Hematopoietic multipotent progenitor cell treated with erythropoietin and hydrocortisone succinate and interleukin-3 and kit ligand, for 8 days (in vitro differentiated cells): ENCODE measurements at regions not wholly inside any gene's neighbourhood (a gene's known extent, or its start where the extent isn't known, plus 50 kb on each side); places are given as distances from the start of the nearest gene placed in this dataset.
A peak's percentile ranks its signal among the peaks of the same experiment; 100 is the strongest.
"Not testable (repeated sequence)": the region's sequence is repeated elsewhere in the genome, so short reads cannot be mapped to it uniquely, and the experiment has no call there.

Experiments used
- DNase-seq: peaks from one replicate; pipeline ENCODE4 v3.0.0-alpha.2; 2015

DNA sequence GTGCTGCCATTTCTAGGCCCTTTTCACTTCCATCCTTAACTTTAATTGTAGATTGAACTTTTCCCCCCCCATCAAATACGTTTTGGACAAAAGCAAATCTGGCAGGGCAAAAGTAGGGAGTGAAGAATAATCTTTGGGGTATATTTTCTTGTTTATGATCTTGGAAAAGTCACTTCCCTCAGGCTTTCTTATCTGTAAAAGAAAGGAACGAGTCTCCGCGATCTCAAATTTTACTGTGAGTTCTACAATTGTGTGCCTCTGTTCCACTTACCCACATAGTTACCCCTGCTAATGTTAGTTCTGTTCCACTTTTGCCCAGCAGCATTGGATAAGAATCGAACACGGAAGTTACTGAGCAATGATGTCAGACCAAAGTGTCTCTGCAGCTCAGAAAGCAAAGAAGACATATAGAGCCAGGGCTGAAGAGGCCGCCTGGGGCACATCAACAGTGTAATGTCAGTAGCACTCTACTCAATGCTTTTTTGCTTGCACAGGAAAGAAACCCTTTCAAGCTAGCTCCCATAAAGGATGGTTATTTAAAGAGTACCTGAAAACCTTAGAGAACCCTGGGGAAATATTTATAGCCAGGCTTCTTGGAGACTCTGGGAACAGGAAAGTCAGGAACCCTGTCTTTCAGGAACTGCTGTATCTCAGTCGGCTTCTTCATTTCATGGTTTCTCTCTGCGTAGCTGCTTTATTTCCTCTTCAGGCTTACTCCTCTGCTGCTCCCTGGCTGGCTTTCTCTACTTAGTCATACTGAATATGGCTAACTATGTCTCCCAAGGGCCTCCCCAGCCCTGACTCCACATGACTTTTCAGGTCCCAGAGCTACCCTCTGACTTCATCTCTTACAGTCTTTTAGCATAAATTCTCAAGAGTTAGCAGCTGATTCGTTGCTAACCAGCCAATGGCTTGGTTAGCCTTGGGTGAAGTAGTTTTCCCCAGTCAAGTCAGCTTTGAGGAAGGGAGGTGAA is 123.7 kb upstream of the FAM3C start:
- no peak for DNase-seq

- no peak for DNase-seq
Measured at GRCh38 chr7:121517591-121517990, 121.5 kb upstream of the FAM3C start.

- DNase-seq: no peak
Measured at GRCh38 chr7:121516821-121517220, 120.7 kb upstream of the FAM3C start.

DNA sequence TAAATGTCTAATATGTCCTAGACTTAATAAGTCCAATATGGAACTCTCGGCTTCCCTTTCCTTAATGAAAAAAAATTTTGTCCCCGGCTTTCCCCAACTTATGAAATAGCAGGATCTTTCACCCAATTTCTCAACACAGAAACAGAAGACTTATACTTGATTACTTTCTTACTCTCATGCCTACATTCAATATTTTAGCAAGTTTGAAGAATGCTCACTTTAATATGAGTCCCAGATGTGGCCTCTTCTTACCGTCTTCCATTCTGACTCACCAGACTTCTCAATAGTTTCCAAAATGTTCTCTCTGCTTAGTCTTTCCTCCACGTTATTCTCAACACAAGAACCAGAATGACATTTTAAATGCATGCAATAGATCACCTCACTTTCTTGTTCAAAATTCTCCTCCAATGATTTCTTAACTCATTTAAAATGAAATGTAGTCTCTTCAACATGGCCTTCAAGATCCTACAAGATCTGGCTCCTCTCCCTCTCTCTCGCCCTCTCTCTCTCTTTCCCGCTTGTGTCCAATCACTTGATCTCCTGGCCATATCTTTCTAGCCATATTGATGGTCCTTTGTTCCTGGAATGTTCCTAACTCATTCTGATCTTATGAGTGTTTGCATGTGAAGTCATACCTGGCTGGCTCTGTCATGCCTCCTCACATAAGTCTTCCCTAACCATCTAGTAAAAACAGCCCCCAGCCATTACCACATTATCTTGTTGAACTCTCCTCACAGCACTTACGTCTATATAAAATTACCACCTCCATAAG is 119.7 kb upstream of the FAM3C start:
- no peak for DNase-seq

DNA sequence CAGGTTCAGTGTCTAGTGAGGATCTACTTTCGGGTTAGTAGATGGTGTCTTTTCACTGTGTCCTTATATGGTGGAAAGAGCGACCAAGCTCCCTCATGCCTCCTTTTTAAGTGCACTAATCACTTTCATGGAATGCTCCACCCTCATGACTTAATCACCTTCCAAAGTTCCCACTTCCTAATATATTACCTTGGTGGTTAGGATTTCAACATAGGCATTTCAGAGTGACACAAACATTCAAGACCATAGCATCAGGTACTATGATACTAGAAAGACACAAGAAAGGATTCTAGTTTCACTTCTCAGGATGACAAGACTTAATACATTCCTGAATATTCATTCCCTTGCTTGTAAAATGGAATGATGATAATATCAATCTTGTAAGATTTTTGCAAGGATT is 119.1 kb upstream of the FAM3C start:
- DNase-seq: no peak

GRCh38 chr7:121513105-121513504 is 117.0 kb upstream of the FAM3C start:
- no peak for DNase-seq

GRCh38 chr7:121510858-121511482 is 114.9 kb upstream of the FAM3C start:
- no peak for DNase-seq

- peak; percentile 3 for DNase-seq
Measured at GRCh38 chr7:121510302-121510701, 114.2 kb upstream of the FAM3C start.

DNA sequence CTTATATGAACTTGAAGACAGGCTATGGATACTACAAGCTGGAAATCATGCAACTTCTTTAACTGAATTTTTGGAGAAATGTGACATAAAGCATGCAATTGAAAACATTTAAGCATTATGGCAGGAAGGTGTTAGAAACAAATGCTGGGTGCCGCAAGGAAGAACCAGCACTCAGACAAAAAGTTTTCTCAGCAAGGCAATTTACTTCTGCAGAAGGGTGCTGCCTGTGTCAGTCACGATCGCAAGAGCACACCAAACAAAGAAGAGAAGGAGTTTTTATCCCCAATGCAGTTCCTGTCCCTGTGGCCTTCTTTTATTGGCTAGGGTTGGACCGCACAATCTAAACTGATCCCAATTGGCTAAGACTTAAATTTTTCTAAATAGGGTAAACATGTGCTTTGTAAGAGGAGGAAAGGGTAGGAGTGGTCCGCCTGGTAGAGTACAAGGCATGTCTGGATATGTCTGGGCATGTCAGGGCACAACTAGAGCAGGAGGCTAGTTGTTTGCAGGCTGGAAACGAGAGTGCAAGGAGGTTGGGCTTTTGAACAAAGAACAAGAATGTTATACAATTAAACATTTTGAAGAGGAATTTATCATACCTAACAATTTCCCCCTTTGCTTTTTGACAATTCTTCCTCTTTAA is 109.6 kb upstream of the FAM3C start:
- DNase-seq: no peak

DNA sequence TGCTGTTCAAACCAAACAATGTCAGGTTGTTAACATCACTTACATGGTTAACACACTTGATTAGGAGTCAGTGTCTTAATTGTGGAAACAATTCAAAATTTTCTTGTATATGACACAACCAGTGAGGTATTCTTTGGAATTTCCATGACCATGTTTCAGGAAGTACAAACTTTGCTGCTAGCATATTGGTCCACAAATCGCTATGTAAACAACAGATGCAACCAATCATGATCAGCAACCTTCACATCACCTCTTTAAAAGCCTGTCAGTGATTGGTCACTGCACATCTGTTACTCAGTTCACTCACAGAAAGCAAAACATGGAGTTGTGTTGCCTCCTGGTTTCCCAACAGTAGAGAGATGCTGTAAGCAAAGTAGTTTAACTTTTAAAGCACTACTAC is 108.9 kb upstream of the FAM3C start:
- DNase-seq: no peak

DNA sequence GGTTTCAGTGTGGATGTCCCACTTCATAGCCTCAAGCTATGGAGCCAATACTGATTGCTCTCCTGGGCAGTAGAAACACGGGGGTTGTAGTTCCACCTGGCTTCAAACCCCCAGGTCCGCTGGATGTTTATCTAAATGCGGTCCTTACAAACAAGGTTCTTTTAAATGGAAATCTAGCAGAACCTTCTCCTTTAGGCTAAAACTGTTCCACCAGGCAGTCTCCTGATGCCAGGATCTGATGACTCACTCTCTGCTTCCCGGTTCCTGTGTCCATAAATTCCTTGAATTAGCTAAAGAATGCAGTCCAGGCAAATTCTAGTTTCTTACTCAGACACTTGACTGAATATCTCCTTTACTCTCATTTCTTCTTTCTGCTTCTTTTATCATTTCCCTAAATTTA is 108.4 kb upstream of the FAM3C start:
- DNase-seq: no peak

DNA sequence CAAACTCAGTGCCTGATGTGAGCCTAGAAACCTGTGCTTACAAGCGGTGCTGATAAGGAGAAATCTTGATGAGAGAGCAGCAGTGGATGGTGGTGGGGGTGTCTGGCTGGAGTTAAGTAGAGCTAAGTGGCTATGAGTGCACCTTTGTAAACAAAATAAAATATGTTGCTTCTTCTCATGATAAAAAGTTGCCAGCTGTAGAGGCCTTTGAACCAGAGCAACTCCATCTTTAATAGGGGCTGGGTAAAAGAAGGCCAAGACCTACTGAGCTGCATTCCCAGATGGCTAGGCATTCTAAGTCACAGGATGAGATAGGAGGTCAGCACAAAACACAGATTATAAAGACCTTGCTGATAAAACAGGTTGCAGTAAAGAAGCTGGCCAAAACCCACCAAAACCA is 107.6 kb upstream of the FAM3C start:
- no peak for DNase-seq

GRCh38 chr7:121503039-121503438 is 106.9 kb upstream of the FAM3C start:
- no peak for DNase-seq

GRCh38 chr7:121501566-121501965 is 105.5 kb upstream of the FAM3C start:
- DNase-seq: no peak

GRCh38 chr7:121500360-121501058 is 104.4 kb upstream of the FAM3C start:
- no peak for DNase-seq

DNA sequence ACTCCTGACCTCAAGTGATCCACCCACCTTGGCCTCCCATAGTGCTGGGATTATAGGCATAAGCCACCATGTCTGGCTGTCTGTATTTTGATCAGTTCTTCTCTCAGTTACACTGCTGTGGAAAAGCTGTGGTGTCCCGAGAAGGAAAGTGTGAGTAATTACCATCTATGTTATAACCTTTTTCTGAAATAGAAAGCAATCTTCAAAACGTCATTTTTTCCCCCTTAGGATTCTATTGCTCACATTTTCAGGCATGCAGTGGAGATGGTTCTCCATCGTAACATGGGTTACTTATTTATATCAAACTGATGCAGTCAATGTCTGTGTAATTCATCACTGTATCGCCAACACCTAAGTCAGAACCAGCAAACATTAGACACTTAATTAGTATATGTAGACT is 103.5 kb upstream of the FAM3C start:
- DNase-seq: no peak

DNA sequence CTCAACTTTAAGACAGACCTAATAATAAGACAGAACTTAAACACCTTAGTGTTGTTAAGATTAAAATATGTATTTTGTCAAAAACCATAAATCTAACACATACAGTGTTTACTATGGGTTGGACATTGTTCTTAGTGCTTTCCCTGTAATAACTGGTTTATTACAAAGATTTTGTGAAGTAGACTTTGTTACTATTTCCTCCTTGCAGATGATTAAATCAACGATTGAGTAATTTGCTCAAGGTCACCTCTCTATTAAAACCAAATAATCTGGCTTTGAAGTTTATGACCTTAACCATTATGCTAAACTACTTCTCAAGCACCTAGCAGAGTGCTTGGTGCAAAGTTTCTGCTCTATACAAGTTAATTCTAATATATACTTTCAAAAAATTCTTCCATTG is 102.7 kb upstream of the FAM3C start:
- no peak for DNase-seq

DNA sequence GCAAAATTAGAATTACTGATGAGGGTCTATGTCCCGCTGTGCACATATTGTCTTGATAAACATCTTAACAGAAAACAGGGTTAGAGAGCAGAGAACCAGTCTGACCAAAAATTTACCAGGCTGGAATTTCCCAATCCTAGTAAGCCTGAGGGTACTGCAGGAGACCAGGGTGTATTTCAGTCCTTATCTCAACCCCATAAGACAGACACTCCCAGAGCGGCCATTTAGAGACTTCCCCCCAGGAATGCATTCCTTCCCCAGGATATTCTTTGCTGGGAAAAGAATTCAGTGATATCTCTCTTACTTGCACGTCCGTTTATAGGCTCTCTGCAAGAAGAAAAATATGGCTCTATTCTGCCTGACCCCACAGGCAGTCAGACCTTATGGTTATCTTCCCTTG is 101.4 kb upstream of the FAM3C start:
- DNase-seq: not testable (repeated sequence)

DNA sequence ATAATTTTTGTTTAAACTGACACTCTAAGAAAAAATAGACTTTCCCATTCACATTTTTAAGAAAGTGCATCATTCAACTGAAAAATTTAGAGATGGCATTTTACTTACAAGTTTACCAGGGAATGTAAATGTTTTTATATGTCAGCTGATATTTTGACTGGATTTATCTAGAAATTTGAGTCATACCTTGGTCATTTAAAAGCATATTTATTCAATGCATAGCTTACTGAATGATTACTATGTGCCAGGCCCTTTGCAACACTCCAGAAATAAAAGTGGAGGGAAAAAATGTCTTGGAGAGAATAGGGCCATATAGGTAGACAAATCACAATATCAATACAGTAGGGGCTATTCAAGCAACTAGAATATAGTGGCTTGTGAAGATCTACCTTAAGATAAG is 98.4 kb upstream of the FAM3C start:
- no peak for DNase-seq

GRCh38 chr7:121493553-121493952 is 97.4 kb upstream of the FAM3C start:
- DNase-seq: no peak

- no peak for DNase-seq
Measured at GRCh38 chr7:121490309-121490708, 94.2 kb upstream of the FAM3C start.

GRCh38 chr7:121489440-121489839 is 93.3 kb upstream of the FAM3C start:
- no peak for DNase-seq
